Neural progenitor cell (in vitro differentiated cells): ENCODE measurements at regions not wholly inside any gene's neighbourhood (a gene's known extent, or its start where the extent isn't known, plus 50 kb on each side); places are given as distances from the start of the nearest gene placed in this dataset.

Experiments
- DNase-seq: peaks from one replicate; pipeline ENCODE4 v3.0.0-alpha.2; 2016; ENCODE audit warnings: low spot score
- H2AFZ ChIP-seq: fragments of 200-600 bp; sonication (generic); replicated peaks from 2 replicates; pipeline ENCODE4 v1.6.1; 2016; ENCODE audit warnings: antibody characterized with exemption
- H3F3A ChIP-seq: fragments of 200-600 bp; sonication (generic); 2 replicates; pipeline ENCODE4 v1.6.1; 2016; ENCODE audit warnings: antibody characterized with exemption, low read depth
- H3K27ac ChIP-seq: fragments of 200-600 bp; sonication (generic); 2 replicates; pipeline ENCODE4 v1.5.1; 2016; ENCODE audit warnings: mild to moderate bottlenecking
- H3K27me3 ChIP-seq: fragments of 200-600 bp; sonication (generic); 2 replicates; pipeline ENCODE4 v1.6.1; 2016; ENCODE audit warnings: mild to moderate bottlenecking, moderate library complexity
- H3K36me3 ChIP-seq: fragments of 200-600 bp; sonication (generic); 2 replicates; pipeline ENCODE4 v1.5.1; 2016
- H3K4me1 ChIP-seq: fragments of 200-600 bp; sonication (generic); 2 replicates; pipeline ENCODE4 v1.6.1; 2016; ENCODE audit warnings: mixed run types
- H3K4me2 ChIP-seq: fragments of 200-600 bp; sonication (generic); 2 replicates; pipeline ENCODE4 v1.6.1; 2016
- H3K4me3 ChIP-seq: fragments of 200-600 bp; sonication (generic); 2 replicates; pipeline ENCODE4 v1.5.1; 2016
- H3K79me2 ChIP-seq: fragments of 200-600 bp; sonication (generic); 2 replicates; pipeline ENCODE4 v1.6.1; 2016; ENCODE audit warnings: low read depth
- H3K9ac ChIP-seq: fragments of 200-600 bp; sonication (generic); 2 replicates; pipeline ENCODE4 v1.6.1; 2016
- H3K9me3 ChIP-seq: fragments of 200-600 bp; sonication (generic); 2 replicates; pipeline ENCODE4 v1.5.1; 2016; ENCODE audit warnings: low read depth
- H4K20me1 ChIP-seq: fragments of 200-600 bp; sonication (generic); 2 replicates; pipeline ENCODE4 v1.6.1; 2016; ENCODE audit warnings: low read depth
- H3K27ac Mint-ChIP-seq: 3 replicates; pipeline ENCODE4 v1.8.0; 2021; ENCODE audit warnings: mixed read lengths
- H3K27me3 Mint-ChIP-seq: 2 replicates; pipeline ENCODE4 v1.8.0; 2022; ENCODE audit warnings: low read depth, mild to moderate bottlenecking, inconsistent platforms, moderate library complexity, mixed read lengths; ENCODE audit not compliant: insufficient read depth
- H3K36me3 Mint-ChIP-seq: 3 replicates; pipeline ENCODE4 v1.8.0; 2021; ENCODE audit warnings: mixed read lengths
- H3K4me1 Mint-ChIP-seq: 3 replicates; pipeline ENCODE4 v1.8.0; 2021; ENCODE audit warnings: mixed read lengths
- H3K4me3 Mint-ChIP-seq: 3 replicates; pipeline ENCODE4 v1.8.0; 2021; ENCODE audit warnings: mild to moderate bottlenecking, moderate library complexity, mixed read lengths
- H3K9me3 Mint-ChIP-seq: 3 replicates; pipeline ENCODE4 v1.8.0; 2020; ENCODE audit warnings: mixed read lengths
- EZH2 ChIP-seq: fragments of 200-600 bp; sonication (generic); IDR thresholded peaks from 2 replicates; pipeline ENCODE4 v1.6.1; 2017; ENCODE audit warnings: antibody characterized with exemption, mild to moderate bottlenecking, moderate library complexity
- EZH2phosphoT487 ChIP-seq: fragments of 200-600 bp; sonication (generic); IDR thresholded peaks from 2 replicates; pipeline ENCODE4 v1.6.1; 2017; ENCODE audit warnings: antibody characterized with exemption
- TF ChIP-seq, protein P1 (sequence below): fragments of 200-600 bp; sonication (generic); IDR thresholded peaks from 2 replicates; pipeline ENCODE4 v1.5.1; 2017; ENCODE audit warnings: antibody characterized with exemption, mild to moderate bottlenecking

DNA sequence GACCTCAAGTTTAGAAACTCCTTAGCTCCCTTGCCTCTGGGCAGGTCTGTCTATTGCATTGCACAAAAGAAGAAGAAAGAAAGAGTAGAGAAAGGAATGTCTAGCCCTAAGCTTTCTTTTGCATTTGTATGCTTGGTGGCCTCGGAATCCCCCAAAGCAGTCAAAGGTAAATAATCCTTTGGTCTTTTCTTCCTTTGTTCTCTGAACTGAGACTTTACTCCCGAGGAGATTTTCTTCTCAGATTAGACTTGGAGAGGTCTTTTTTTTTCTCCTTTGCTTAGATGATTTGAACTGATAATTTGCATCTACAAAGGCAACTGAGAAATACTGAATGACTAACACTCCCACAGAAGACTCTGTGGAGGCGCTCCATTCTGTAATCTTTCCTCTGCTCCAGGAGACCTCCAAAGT, 93.2 kb downstream of the AKR1D1 start:
- peaks cover 8% of the 10 kb centered on the region for H3K79me2 ChIP-seq
- Mint-ChIP-seq H3K27ac (peak overlapping the region; percentile 100), H3K9me3 (peaks cover 28% of the 10 kb centered on the region), H3K4me3 (peak overlapping the region; percentile 42), H3K36me3 (peaks cover 19% of the 10 kb centered on the region), H3K4me1 (peaks cover 62% of the 10 kb centered on the region), H3K27me3 (peaks cover 10% of the 10 kb centered on the region)
- no peaks in the 10 kb centered on the region for H3K27me3 ChIP-seq
- H3K9ac ChIP-seq = no peak overlapping the region
- peak; percentile 88 for DNase-seq
- peaks cover 51% of the 10 kb centered on the region for H3K4me1 ChIP-seq
- H3K36me3 ChIP-seq = peaks cover 10% of the 10 kb centered on the region
- peak overlapping the region; percentile 33 for H3K4me3 ChIP-seq
- H3F3A ChIP-seq = peaks cover 58% of the 10 kb centered on the region
- H3K27ac ChIP-seq = peak overlapping the region; percentile 94
- TF ChIP-seq EZH2 (no peak), EZH2phosphoT487 (peak; percentile 47)
- H3K4me2 ChIP-seq = peak overlapping the region; percentile 63
- H4K20me1 ChIP-seq = no peaks in the 10 kb centered on the region
- H3K9me3 ChIP-seq = peaks cover 9% of the 10 kb centered on the region
- H2AFZ ChIP-seq = no peak overlapping the region

DNA sequence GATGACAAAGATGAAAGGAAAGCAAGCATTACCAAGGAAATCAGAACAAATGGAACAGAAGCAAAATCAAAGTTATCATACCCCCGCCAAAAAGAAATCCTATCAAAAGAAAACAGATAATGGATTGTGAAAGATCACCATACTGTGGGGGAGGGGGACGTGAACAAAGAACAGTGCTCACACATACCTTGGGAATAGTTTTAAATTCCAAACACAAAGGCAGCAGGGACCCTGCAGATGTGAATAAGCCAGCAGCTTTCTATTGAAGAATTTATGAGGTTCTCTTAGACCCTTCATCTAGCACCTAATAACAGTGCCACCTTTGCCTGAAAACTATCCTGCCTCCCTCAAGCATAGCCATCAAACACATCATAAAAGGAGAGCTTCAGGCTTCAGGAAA, 94.0 kb downstream of the AKR1D1 start:
- Histone ChIP-seq H2AFZ (no peak overlapping the region), H3K9me3 (peaks cover 7% of the 10 kb centered on the region), H3K27me3 (no peaks in the 10 kb centered on the region), H3F3A (peaks cover 58% of the 10 kb centered on the region), H4K20me1 (no peaks in the 10 kb centered on the region), H3K4me3 (peak overlapping the region; percentile 33), H3K4me2 (peak overlapping the region; percentile 63), H3K4me1 (peaks cover 51% of the 10 kb centered on the region), H3K79me2 (peaks cover 8% of the 10 kb centered on the region), H3K9ac (no peak overlapping the region), H3K27ac (peak overlapping the region; percentile 94), H3K36me3 (peaks cover 12% of the 10 kb centered on the region)
- Mint-ChIP-seq H3K4me1 (peaks cover 62% of the 10 kb centered on the region), H3K36me3 (peaks cover 18% of the 10 kb centered on the region), H3K27ac (peak overlapping the region; percentile 100), H3K27me3 (peaks cover 10% of the 10 kb centered on the region), H3K9me3 (peaks cover 27% of the 10 kb centered on the region), H3K4me3 (peak overlapping the region; percentile 72)
- peak; percentile 63 for DNase-seq
- TF ChIP-seq EZH2 (no peak), EZH2phosphoT487 (no peak)
- TF ChIP-seq, protein P1, sequence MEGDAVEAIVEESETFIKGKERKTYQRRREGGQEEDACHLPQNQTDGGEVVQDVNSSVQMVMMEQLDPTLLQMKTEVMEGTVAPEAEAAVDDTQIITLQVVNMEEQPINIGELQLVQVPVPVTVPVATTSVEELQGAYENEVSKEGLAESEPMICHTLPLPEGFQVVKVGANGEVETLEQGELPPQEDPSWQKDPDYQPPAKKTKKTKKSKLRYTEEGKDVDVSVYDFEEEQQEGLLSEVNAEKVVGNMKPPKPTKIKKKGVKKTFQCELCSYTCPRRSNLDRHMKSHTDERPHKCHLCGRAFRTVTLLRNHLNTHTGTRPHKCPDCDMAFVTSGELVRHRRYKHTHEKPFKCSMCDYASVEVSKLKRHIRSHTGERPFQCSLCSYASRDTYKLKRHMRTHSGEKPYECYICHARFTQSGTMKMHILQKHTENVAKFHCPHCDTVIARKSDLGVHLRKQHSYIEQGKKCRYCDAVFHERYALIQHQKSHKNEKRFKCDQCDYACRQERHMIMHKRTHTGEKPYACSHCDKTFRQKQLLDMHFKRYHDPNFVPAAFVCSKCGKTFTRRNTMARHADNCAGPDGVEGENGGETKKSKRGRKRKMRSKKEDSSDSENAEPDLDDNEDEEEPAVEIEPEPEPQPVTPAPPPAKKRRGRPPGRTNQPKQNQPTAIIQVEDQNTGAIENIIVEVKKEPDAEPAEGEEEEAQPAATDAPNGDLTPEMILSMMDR = no peak

DNA sequence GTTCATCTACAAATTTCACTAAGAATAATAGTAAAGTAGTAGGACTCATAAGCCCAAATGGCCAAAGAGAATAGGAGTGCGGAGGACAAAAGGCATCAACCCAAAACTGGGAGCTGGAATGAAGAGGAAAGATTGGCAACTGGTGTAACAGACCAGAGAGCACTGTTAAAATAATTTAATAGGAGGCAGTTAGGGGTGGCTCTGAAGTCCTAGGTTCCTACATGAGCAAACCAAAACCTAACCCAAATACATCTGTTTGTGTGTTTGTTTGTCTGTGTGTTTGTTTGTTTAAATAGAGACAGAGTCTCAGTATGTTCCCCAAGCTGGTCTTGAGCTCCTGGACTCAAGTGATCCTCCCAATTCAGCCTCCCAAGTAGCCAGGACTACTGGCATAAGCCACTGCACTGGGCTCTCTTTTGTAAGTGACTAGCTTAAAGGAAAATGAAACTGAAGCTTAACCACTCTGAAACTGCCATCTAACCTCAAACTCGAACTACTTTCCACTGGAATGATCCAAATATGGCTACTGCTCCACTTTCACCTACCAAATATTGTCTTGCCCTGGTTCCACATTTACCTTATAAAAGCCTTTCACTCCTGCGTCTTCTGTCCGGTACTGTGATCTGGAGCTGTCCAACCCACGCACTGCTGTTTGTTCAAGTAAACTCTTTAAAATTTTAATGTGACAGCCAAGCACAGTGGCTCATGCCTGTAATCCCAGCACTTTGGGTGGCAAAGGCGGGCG, 94.9 kb downstream of the AKR1D1 start:
- peaks cover 12% of the 10 kb centered on the region for H3K36me3 ChIP-seq
- Mint-ChIP-seq H3K36me3 (peaks cover 16% of the 10 kb centered on the region), H3K4me1 (peaks cover 62% of the 10 kb centered on the region), H3K9me3 (peaks cover 27% of the 10 kb centered on the region), H3K4me3 (peak overlapping the region; percentile 72), H3K27me3 (peaks cover 8% of the 10 kb centered on the region), H3K27ac (peak overlapping the region; percentile 100)
- no peak overlapping the region for H3K9ac ChIP-seq
- H2AFZ ChIP-seq = no peak overlapping the region
- H3K4me2 ChIP-seq = peak overlapping the region; percentile 63
- H3F3A ChIP-seq = peaks cover 55% of the 10 kb centered on the region
- peak overlapping the region; percentile 94 for H3K27ac ChIP-seq
- H3K27me3 ChIP-seq = no peaks in the 10 kb centered on the region
- peak overlapping the region; percentile 33 for H3K4me3 ChIP-seq
- DNase-seq = no peak
- no peak for TF ChIP-seq EZH2phosphoT487
- TF ChIP-seq, protein P1 = no peak
- TF ChIP-seq EZH2 = no peak
- H3K79me2 ChIP-seq = peaks cover 8% of the 10 kb centered on the region
- H4K20me1 ChIP-seq = no peaks in the 10 kb centered on the region
- peaks cover 7% of the 10 kb centered on the region for H3K9me3 ChIP-seq
- peaks cover 51% of the 10 kb centered on the region for H3K4me1 ChIP-seq

DNA sequence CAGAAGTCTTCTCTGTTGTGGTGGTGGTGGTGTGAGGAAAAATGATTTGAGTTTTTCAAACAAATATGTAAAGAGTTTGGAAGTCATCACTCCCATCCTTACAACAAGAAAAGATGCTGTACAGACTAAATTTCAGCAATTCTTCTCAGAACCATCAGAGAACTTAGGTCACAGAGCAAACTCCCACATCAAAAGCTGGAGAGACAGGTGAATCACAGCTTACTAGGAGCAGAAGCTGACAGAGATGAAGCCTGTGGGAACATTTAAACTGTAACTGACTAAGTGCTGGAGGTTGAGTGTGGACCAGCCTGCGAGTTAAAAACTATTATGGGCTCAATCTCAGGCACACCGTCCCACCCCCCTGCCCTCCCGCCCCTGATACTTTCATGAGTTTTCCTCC, 97.3 kb downstream of the AKR1D1 start:
- peaks cover 12% of the 10 kb centered on the region for H3K36me3 ChIP-seq
- H3F3A ChIP-seq = peaks cover 31% of the 10 kb centered on the region
- peaks cover 8% of the 10 kb centered on the region for H3K79me2 ChIP-seq
- DNase-seq = no peak
- H3K4me3 ChIP-seq = no peak overlapping the region
- H3K4me1 ChIP-seq = peaks cover 28% of the 10 kb centered on the region
- H3K4me2 ChIP-seq = no peak overlapping the region
- H3K9me3 ChIP-seq = peaks cover 7% of the 10 kb centered on the region
- Mint-ChIP-seq H3K9me3 (peaks cover 35% of the 10 kb centered on the region), H3K27me3 (peaks cover 8% of the 10 kb centered on the region), H3K4me3 (no peak overlapping the region), H3K36me3 (peaks cover 25% of the 10 kb centered on the region), H3K27ac (peak overlapping the region; percentile 92), H3K4me1 (peaks cover 38% of the 10 kb centered on the region)
- no peak overlapping the region for H3K9ac ChIP-seq
- TF ChIP-seq EZH2 = no peak
- H3K27me3 ChIP-seq = no peaks in the 10 kb centered on the region
- no peaks in the 10 kb centered on the region for H4K20me1 ChIP-seq
- H3K27ac ChIP-seq = no peak overlapping the region
- no peak overlapping the region for H2AFZ ChIP-seq
